NCI-H128 (cell line): ENCODE measurements at regions not wholly inside any gene's neighbourhood (a gene's known extent, or its start where the extent isn't known, plus 50 kb on each side); places are given as distances from the start of the nearest gene placed in this dataset.
"Not testable (repeated sequence)": the region's sequence is repeated elsewhere in the genome, so short reads cannot be mapped to it uniquely, and the experiment has no call there.

Experiments
- DNase-seq: peaks from one replicate; lab custom pipeline; 2025; ENCODE audit not compliant: unreplicated experiment; lab: John Stamatoyannopoulos, UW

DNA sequence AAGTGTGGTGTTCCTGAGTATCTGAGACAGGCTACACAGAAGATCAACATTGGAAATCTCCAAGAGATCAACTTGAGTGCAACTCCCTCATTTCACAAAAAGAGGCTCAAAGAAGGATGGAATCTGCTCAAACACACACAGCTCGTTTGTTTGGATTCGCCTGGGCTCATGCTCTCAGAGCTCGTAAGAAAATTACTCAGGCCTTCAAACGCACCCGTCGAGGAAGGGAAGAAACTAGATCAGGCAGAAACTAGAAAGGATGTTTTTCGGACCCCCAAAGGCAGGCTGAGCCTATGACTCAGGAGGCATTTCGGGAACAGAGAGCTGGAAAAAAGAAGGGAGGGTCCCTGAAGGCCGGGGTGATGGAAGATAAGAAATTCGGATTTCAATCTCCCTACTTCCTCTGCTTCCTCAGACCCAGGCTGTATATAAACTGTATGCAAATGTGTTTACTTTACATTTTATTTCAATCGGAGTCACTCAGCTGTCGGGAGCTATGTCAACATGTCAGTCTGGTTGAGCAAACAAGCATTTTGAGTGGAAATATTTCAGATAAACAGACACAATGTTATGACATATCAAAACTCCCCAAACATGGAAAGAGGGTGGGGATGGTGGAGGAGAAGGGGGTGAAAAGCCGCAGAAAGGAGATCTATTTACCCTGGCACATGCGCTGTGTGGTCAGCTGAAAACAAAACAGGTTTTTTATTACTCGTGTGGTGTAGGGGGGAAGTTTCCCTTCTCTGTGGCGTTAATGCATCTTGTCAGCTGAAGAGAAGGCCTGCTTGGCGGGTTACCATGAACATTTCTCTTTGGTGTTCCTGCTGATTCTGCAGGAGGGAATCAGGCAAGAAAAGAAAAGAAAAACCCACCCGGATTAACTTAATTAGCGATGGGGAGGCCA is 129.1 kb upstream of the TBX3 start:
- DNase-seq = no peak

DNA sequence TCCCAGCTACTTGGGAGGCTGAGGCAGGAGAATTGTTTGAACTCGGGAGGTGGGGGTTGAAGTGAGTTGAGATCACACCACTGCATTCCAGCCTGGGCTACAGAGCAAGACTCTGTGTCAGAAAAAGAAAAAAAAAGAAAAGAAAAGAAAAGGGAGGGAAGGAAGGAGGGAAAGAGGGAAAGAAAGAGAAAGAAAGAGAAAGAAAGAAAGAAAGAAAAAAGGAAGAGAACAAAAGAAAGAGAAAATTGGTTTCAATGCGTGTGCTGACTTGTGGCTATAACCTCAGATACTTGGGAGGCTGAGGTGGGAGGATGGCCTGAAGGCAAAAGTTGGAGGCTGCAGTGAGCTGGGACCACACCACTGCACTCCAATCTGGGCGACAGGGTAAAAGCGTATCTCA is 128.4 kb upstream of the TBX3 start:
- no peak for DNase-seq

DNA sequence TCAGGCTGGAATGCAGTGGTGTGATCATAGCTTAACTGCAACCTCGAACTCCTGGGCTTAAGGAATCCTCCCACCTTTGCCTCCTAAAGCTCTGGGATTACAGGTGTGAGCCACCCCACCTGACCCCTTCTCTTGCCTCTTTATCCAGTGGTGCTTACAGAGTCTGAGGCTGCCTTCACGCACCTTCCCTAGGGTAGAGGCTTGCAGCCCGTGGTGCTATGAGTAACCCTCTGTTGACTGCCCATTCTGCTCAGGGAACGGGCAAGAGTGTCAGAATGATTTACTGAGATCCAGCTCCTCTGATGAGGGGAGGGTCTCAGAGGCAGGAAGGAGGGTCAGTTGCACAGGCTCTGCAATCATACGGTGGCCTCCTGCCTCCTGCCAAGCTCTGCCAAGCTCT is 125.1 kb upstream of the TBX3 start:
- no peak for DNase-seq

DNA sequence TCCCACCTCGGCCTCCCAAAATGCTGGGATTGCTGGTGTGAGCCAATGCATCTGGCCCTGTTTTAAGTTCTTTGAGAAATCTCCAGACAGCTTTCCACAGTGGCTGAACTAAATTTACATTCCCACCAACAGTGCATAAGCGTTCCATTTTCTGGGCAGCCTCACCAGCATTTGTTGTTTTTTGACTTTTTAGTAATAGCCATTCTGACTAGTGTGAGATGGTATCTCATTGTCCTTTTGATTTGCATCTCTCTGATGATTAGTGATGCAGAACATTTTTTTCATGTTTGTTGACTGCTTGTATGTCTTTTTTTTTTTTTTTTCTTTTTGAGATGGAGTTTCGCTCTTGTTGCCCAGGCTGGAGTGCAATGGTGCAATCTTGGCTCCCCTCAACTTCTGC is 117.4 kb upstream of the TBX3 start:
- DNase-seq = not testable (repeated sequence)

- not testable (repeated sequence) for DNase-seq
Measured at GRCh38 chr12:114800566-114800965, 116.6 kb upstream of the TBX3 start.

DNA sequence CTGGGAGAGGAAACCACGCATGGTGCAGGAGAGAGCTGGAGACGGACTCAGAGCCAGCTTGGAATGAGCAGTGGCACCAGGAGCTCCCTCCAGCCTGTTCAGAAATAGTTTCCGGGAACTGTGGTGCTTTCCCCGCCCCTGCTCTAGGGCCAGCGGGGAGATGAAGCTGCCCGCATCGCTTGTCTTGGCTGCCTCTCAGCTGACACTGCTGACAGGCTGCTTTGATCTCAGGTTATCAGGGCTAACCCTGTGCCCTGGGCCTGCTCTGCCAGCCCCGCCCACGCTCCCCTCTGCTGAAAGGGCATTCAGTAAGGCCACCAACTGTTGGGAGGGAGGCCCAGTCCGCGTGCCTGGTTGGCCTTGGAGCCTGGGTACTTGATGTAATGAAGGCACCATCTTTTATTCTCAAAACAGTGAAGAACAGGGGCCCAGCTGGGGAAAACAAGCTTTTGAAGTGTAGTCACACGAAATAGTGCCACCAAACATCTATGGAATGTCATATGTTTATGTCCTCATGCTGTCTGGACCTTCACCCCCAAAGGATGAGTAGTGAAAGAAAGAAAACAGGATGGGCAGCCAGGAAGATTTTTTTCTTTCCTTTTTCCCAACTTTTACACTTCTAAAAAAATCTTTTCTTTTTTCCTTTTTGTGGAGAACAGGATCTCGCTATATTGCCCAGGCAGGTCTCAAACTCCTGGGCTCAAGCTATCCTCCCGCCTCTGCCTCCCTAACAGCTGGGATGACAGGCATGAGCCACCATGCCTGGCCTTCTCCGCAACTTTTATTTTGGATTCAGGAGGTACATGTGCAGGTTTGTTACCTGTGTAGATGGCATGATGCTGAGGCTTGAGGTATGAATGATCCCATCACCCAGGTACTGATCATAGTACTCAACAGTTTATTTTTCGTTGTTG is 115.9 kb upstream of the TBX3 start:
- DNase-seq = no peak

GRCh38 chr12:114794049-114794558 is 110.1 kb upstream of the TBX3 start:
- DNase-seq = no peak

GRCh38 chr12:114790276-114790675 is 106.3 kb upstream of the TBX3 start:
- no peak for DNase-seq

DNA sequence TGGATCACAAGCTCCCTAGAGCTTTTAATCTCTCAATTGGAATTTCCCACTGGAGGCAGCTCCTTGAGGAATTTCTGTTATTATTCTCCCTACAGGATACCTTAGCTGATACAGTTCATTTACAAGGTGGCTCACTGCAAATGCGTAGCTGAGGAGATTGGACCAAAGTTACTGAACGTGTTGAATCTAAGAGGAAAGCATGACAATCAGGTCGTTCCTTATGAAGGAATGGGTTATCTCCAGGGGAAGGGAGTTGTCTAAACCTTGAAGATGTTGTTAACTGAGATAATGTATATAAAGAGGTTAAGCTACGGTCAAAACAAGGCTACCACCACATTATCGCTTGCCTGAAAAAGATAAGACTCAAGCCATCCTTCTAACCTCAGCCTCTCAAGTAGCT is 105.8 kb upstream of the TBX3 start:
- no peak for DNase-seq

DNA sequence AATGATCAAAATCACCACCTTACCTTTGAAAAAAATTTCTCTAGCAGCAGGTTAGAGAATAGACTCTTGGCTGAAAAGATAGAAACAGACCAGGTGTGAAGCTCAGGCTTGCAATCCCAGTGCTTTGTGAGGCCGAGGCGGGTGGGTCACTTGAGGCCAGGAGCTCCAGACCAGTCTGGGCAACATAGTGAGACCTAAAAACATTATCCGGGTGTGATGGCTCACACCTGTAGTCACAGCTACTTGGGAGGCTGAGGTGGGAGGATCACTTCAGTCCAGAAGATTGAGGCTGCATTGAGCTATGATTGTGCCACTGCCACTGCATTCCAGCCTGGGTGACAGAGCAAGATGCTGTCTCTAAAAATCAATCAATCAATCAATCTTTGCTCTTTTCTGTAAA is 105.3 kb upstream of the TBX3 start:
- no peak for DNase-seq

DNA sequence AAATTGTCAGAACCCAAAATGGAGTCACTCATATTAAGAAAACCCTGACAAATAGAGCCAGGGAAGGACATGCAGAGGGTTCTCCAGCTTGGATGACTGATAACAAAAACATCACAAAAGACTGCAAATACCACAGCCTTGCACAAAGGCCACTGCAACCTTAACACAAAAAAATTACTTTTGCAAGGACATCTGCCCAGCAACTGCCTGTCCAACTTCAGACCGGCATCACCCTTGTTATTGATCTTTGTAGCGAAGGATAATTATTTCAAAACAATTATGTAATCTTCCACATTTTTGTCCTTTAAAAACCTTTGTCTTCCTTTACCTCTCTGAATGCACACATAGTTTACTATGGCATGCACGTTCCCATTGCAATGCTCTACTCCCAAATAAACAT is 100.6 kb upstream of the TBX3 start:
- no peak for DNase-seq

DNA sequence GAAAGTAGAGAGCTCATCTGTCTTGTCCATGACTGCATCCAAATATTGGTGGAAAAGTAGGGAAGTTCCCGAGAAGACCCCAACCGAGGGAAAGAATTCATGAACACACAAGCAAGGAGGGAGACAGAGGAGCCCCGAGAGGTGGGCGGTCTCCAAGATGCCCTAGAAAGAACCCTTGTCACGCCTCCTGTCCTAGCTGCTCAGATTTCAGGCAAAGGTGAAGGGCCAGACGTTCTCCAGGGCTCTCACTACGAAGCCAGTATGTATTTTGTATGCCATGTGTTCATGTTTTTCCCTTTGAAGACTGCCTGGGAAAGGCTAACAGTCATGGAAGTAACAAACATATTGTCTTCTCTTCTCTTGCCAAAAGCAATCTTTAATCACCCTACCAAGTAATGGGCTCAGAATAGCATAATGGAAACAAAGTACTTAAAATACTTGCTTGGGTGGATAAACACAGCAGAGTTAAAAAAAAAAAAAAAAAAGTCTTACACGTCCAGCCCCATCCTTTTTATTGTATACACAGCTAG is 99.2 kb upstream of the TBX3 start:
- DNase-seq = no peak

GRCh38 chr12:114780746-114781399 is 96.9 kb upstream of the TBX3 start:
- no peak for DNase-seq

GRCh38 chr12:114779647-114780046 is 95.7 kb upstream of the TBX3 start:
- no peak for DNase-seq

DNA sequence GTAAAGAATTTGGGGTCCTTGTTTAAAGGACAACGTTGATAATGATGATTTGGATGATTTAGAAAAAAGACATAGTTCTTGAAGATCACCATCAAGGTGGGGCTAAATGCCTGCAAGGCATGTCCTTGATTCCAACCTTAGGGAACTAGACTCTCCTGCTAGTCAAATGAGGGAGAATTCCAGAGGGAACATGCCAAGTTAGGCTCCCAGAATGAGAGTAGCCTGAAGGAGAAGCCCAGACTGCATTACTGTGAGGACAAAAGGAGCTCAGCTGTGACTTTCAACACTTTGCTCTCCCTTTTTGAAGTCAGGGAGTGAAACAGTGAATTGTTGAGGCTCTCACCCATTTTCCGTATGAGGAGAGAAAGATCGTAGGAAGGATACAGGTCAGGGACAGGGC is 95.2 kb upstream of the TBX3 start:
- DNase-seq = no peak

DNA sequence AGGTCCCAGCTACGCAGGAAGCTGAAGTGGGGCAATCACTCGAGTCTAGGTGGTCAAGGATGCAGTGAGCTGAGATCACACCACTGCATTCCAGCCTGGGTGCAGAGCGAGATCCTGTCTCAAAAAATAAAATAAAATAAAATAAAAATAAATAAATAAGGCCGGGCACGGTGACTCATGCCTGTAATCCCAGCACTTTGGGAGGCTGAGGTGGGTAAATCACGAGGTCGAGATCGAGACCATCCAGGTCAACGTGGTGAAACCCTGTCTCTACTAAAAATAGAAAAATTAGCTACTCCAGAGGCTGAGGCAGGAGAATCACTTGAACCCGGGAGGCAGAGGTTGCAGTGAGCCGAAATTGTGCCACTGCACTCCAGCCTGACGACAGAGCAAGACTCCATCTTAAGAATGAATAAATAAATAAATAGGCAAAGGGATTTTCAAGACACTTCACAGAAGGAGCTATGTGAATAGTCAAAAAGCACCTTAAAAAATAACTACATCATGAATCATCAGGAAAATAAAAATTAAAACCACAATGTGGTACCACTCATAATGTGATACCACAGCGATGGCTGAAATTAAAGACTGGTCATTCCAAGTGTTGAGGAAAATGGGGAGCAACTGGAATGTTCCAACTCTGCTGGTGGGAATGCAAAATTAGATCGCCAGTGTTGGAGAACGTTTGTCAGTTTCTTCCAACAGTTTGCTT is 92.9 kb upstream of the TBX3 start:
- DNase-seq = no peak

GRCh38 chr12:114774699-114775098 is 90.7 kb upstream of the TBX3 start:
- no peak for DNase-seq

DNA sequence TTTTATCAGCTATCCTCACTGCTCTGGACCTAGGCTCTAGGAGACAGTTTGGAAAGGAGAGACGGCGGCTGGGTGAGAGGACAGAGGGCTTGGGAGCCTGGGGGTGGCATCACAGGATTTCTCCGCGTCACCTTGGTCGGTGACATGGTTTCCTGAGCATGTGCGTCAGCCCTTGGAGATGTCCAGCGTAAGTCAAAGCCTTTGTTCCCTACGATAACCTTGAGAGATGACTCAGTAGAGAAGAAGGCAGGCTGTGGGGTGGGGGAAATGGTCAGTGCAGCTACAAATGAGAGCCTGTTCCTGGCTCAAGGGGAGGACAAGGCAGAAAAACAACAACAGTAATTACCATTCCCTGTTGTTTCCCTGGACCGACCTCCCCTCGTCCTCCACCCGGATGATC is 90.2 kb upstream of the TBX3 start:
- no peak for DNase-seq

DNA sequence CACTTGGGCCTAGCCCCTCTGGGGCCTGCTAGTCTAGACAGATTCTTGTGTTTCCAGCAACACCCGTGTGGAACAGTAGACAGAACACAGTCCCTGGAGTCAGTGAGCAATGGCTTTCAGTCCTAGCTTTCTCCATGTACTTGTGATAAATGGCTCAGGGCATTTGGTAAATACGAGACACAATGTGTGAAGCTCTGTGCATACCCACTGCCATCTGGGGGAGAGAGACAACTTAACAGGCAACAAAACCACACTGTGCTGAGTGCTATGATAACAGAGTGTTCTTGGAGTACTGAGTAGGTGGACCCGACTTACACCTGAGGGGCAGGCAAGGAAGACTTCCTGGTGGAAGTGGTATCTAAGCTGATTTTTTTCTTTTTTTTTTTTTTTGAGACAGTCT is 86.3 kb upstream of the TBX3 start:
- DNase-seq = no peak

- DNase-seq = no peak
Measured at GRCh38 chr12:114769634-114770033, 85.7 kb upstream of the TBX3 start.
